B cell (primary cell): ENCODE measurements at regions not wholly inside any gene's neighbourhood (a gene's known extent, or its start where the extent isn't known, plus 50 kb on each side); places are given as distances from the start of the nearest gene placed in this dataset.

Source experiments
- ATAC-seq: fragments of 200-7000 bp; cut with Tn5 transposase; one replicate; pipeline ENCODE4 v1.10.0; 2021; ENCODE audit warnings: low read depth, mild to moderate bottlenecking, moderate number of reproducible peaks, moderate library complexity
- CTCF ChIA-PET: fragments of 350-600 bp; sonication (Branson Sonifier 250); formaldehyde crosslinking; loops from one replicate; lab custom pipeline; 2021; ENCODE audit warnings: antibody characterized with exemption, inconsistent platforms; lab: Charles Lee
- POLR2A ChIA-PET: fragments of 350-600 bp; sonication (Branson Sonifier 250); formaldehyde crosslinking; loops from one replicate; lab custom pipeline; 2021; ENCODE audit warnings: antibody characterized with exemption; lab: Charles Lee
- DNase-seq: peaks from one replicate; pipeline ENCODE4 v3.0.0; 2013
- H2AFZ ChIP-seq: 2 replicates; pipeline ENCODE4 v1.6.1; 2012; ENCODE audit warnings: mild to moderate bottlenecking, low read depth, low read length; ENCODE audit not compliant: insufficient read depth, poor library complexity, severe bottlenecking
- H3K27ac ChIP-seq, 2 donors: 1 replicate in 1 of 2; 2 replicates in 1 of 2; pipeline ENCODE4 v1.5.1; 2012 to 2013; ENCODE audit warnings: low read length in 2 of 2, mild to moderate bottlenecking in 2 of 2, moderate library complexity in 1 of 2
- H3K27me3 ChIP-seq, 4 experiments: fragments of 200-600 bp in 1 of 4; sonication (generic) in 1 of 4; replicated peaks in 1 of 4; 1 replicate in 2 of 4; 2 replicates in 2 of 4; pipeline versions ENCODE4 v1.6.1 to v1.7.0; 2013 to 2016; ENCODE audit warnings: low read length in 3 of 4, mild to moderate bottlenecking in 2 of 4, mixed read lengths in 1 of 4, moderate library complexity in 1 of 4; ENCODE audit not compliant: insufficient read depth in 4 of 4, control insufficient read depth in 3 of 4; ENCODE audit errors: control extremely low read depth in 1 of 4
- H3K36me3 ChIP-seq, 2 experiments: replicated peaks in 1 of 2; 1 replicate in 1 of 2; 2 replicates in 1 of 2; pipeline versions ENCODE4 v1.6.1 to v1.7.1; 2013; ENCODE audit warnings: low read length in 1 of 2; ENCODE audit not compliant: insufficient read depth in 2 of 2, control insufficient read depth in 1 of 2; ENCODE audit errors: control extremely low read depth in 1 of 2, extremely low read depth in 1 of 2
- H3K4me1 ChIP-seq, 2 donors: fragments of 200-600 bp in 1 of 2; sonication (generic) in 1 of 2; 1 replicate in 1 of 2; 2 replicates in 1 of 2; pipeline versions ENCODE4 v1.5.1 to v1.6.1; 2013 to 2017; ENCODE audit warnings: low read length in 2 of 2; ENCODE audit not compliant: control insufficient read depth in 2 of 2, insufficient read depth in 2 of 2
- H3K4me2 ChIP-seq: replicated peaks from 2 replicates; pipeline ENCODE3; 2012; ENCODE audit warnings: mild to moderate bottlenecking, low read depth, low read length; ENCODE audit not compliant: poor library complexity, severe bottlenecking
- H3K4me3 ChIP-seq, 5 experiments: fragments of 200-600 bp in 1 of 5; sonication (generic) in 1 of 5; 1 replicate in 3 of 5; 2 replicates in 2 of 5; pipeline versions ENCODE4 v1.5.1 to v1.7.0; 2011 to 2016; ENCODE audit warnings: low read length in 4 of 5, mild to moderate bottlenecking in 4 of 5, low read depth in 2 of 5, control low read depth in 1 of 5, moderate library complexity in 1 of 5; ENCODE audit not compliant: insufficient read depth in 1 of 5; ENCODE audit errors: control extremely low read depth in 1 of 5, extremely low read depth in 1 of 5
- H3K79me2 ChIP-seq: fragments of 200-600 bp; sonication (generic); one replicate; pipeline ENCODE4 v1.6.0; 2016; ENCODE audit warnings: low read length; ENCODE audit not compliant: control insufficient read depth, insufficient read depth
- H3K9ac ChIP-seq: fragments of 200-600 bp; sonication (generic); 2 replicates; pipeline ENCODE4 v1.6.1; 2017; ENCODE audit warnings: mild to moderate bottlenecking, low read length, moderate library complexity
- H3K9me3 ChIP-seq, 3 donors: one replicate each; pipeline versions ENCODE4 v1.6.1 to v1.7.1; 2013; ENCODE audit warnings: low read length in 2 of 3; ENCODE audit not compliant: control insufficient read depth in 2 of 3, insufficient read depth in 1 of 3; ENCODE audit errors: control extremely low read depth in 1 of 3
- H4K20me1 ChIP-seq: 2 replicates; pipeline ENCODE4 v1.6.0; 2012; ENCODE audit warnings: mild to moderate bottlenecking, low read length; ENCODE audit not compliant: insufficient read depth, control insufficient read depth, poor library complexity, severe bottlenecking
- H3K27ac Mint-ChIP-seq: one replicate; pipeline ENCODE4 v1.8.0; 2021; ENCODE audit warnings: mixed read lengths
- H3K27me3 Mint-ChIP-seq: one replicate; pipeline ENCODE4 v1.8.0; 2021; ENCODE audit warnings: mixed read lengths
- H3K4me1 Mint-ChIP-seq: one replicate; pipeline ENCODE4 v1.8.0; 2021; ENCODE audit warnings: mixed read lengths
- H3K4me3 Mint-ChIP-seq: one replicate; pipeline ENCODE4 v1.8.0; 2021; ENCODE audit warnings: mixed read lengths
- H3K9me3 Mint-ChIP-seq: one replicate; pipeline ENCODE4 v1.8.0; 2022; ENCODE audit warnings: mixed read lengths; ENCODE audit not compliant: insufficient read depth
- CTCF ChIP-seq: fragments of 200-600 bp; IDR thresholded peaks from one replicate; pipeline ENCODE4 v1.8.0; 2022; ENCODE audit warnings: antibody characterized with exemption, mild to moderate bottlenecking
- EZH2 ChIP-seq: IDR thresholded peaks from 2 replicates; pipeline ENCODE4 v1.6.1; 2012; ENCODE audit warnings: borderline replicate concordance, low read depth, mild to moderate bottlenecking, moderate library complexity, low read length; ENCODE audit not compliant: insufficient read depth, poor library complexity, severe bottlenecking
- WGBS: methylation state at CpG from one replicate; pipeline ENCODE4 v1.1.5; 2013; ENCODE audit warnings: missing lambda C conversion rate; ENCODE audit not compliant: insufficient coverage; 5-methylcytosine and 5-hydroxymethylcytosine counted together
- intact Hi-C: fragments of 100-400 bp; cut with micrococcal nuclease; formaldehyde crosslinking; loops from one replicate; pipeline ENCODE4 v1.10.0; 2022

- 96% methylated on average over 3 of the region's 4 CpGs for WGBS
- POLR2A ChIA-PET, result no interaction called here
- H3K4me1 ChIP-seq, result no peaks in the 10 kb centered on the region
Measured at GRCh38 chr13:32897296-32897695, 118.9 kb upstream of the KL start.

GRCh38 chr13:32902029-32902780, 114.0 kb upstream of the KL start:
- WGBS, result 87% methylated on average over 3 of the region's 3 CpGs
- Histone ChIP-seq H2AFZ (no peak overlapping the region), H4K20me1 (no peaks in the 10 kb centered on the region), H3K9ac (no peak overlapping the region), H3K27ac (no peak overlapping the region), H3K36me3 (no peaks in the 10 kb centered on the region), H3K27me3 (no peaks in the 10 kb centered on the region), H3K79me2 (no peaks in the 10 kb centered on the region), H3K4me2 (no peak overlapping the region), H3K9me3 (peaks cover 0 to 3% (median 0%) of the 10 kb centered on the region in 3 donors), H3K4me1 (peaks cover 5 to 12% of the 10 kb centered on the region in 2 donors), H3K4me3 (no peak overlapping the region)
- DNase-seq, result no peak
- ChIA-PET CTCF (no interaction called here), POLR2A (no interaction called here)
- no peak for ATAC-seq
- Mint-ChIP-seq H3K9me3 (peaks cover 2% of the 10 kb centered on the region), H3K4me1 (peaks cover 10% of the 10 kb centered on the region), H3K27ac (no peak overlapping the region), H3K4me3 (no peak overlapping the region), H3K27me3 (peaks cover 6% of the 10 kb centered on the region)
- TF ChIP-seq CTCF (no peak), EZH2 (no peak)
- intact Hi-C loops, result no loop called here

More at GRCh38 chr13:32897296-32897695, 118.9 kb upstream of the KL start:
- no peaks in the 10 kb centered on the region for H3K36me3 ChIP-seq
- no peak for ATAC-seq
- H3K27ac ChIP-seq, result no peak overlapping the region
- H3K9me3 ChIP-seq, result no peaks in the 10 kb centered on the region
- H3K79me2 ChIP-seq, result no peaks in the 10 kb centered on the region
- CTCF ChIA-PET, result no interaction called here
- Mint-ChIP-seq H3K27me3 (peaks cover 16% of the 10 kb centered on the region), H3K4me1 (no peaks in the 10 kb centered on the region), H3K9me3 (peaks cover 2% of the 10 kb centered on the region), H3K27ac (no peak overlapping the region), H3K4me3 (no peak overlapping the region)
- no peak overlapping the region for H3K9ac ChIP-seq
- no peaks in the 10 kb centered on the region for H3K27me3 ChIP-seq
- H3K4me2 ChIP-seq, result no peak overlapping the region
- no peak for TF ChIP-seq EZH2
- intact Hi-C loops, result no loop called here
- no peak overlapping the region for H2AFZ ChIP-seq
- no peak for DNase-seq
- no peaks in the 10 kb centered on the region for H4K20me1 ChIP-seq
- no peak overlapping the region for H3K4me3 ChIP-seq
